Limb (tissue), 2 donors: ENCODE measurements at regions not wholly inside any gene's neighbourhood (a gene's known extent, or its start where the extent isn't known, plus 50 kb on each side); places are given as distances from the start of the nearest gene placed in this dataset.

Experiments
- DNase-seq, 2 donors: peaks; one replicate each; pipeline ENCODE4 v3.0.0-alpha.2; 2016; ENCODE audit errors: extremely low spot score in 2 of 2

GRCh38 chr9:28005779-28006178, 432.5 kb upstream of the C9orf72 start:
- DNase-seq: no peak

DNA sequence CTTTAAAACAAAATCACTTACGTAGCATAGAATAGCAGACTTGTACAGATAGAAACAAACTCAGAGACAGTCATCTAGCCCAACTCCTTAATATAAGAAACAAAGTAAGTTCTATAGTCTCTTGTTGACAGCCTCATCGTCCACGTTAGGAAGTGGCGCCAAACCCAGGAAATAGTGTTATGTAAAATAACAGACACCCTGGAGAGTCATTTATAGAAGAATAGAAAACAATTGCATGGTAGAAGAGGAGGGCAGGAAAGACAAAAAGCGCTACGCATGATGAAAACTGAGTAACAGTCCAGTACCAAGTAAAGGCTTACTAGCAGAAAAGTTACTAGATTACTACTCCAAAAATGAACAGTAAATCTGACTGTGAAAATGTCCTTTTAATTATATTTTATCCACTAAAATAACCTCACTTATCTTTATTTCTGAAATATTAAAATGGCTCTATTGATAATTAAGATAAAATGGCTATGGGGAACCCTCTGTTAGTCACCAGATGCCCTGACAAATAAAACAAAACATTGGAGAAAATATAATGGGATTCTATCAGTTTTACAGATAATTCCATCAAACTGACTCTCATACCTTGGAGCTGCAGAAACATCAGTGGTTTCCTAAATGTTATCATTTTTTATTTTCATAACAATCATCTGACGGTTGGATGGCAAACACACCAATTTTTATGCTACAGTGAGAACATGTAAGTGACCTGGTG, 434.0 kb upstream of the C9orf72 start:
- no peak for DNase-seq

- no peak for DNase-seq
Observed at GRCh38 chr9:28014212-28014611, 440.9 kb upstream of the C9orf72 start.

DNA sequence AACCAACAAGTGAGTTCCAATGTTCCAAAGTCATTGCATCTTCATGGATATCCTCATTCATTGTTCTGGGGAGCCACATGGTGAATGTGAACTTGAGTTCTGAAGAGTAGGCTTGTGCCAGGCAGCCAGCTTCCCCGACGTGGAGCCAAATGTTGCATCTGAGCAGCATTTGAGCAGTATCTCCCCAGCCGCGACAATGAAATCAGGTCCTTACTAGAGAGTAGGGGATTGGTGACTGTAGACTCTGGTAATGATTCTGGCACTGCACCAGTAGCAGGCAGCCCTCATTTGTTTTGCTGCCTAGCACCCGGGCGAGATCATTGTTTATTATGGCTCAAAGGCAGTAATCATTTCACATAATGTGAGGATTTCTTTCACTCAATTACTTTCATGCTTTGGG, 451.4 kb upstream of the C9orf72 start:
- peak in 1 of 2 donors; percentile 36 for DNase-seq

- DNase-seq: no peak
Observed at GRCh38 chr9:28025186-28025585, 451.9 kb upstream of the C9orf72 start.

DNA sequence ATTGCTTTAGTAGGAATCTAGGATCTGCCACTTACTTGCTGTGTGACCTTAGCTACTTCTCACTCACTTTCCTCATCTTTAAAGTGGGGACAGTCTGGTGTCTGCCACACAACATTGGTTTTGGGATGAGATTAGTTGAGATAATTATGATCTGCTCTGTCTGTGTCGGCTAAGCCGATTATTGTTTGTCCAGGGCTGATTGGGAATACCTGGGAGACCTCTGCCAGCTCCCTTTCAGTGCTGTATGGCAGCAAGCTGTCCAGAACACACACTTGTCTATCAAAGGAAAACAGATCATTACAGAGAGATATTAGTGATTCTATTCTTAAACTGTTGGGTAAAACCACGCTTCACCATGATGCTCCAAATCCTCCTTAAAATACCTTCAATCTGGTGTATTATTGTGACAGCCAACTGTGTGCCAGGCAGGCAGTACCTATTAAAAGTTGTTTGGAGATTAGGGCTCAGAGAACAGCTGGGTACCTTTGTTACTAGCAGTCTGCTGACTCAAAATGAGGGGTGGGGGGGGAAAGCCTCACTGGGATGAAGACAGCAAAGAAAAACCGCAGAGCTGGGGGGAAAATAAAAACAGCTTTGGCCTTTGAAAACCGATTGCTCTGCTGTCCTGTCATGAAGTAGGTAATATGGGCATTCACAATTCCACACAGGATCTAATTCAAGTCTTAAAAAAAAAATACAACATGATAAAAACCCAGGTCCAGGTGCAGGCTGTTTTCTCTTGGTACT, 458.4 kb upstream of the C9orf72 start:
- no peak for DNase-seq

- no peak for DNase-seq
Observed at GRCh38 chr9:28032268-28032590, 458.9 kb upstream of the C9orf72 start.

DNA sequence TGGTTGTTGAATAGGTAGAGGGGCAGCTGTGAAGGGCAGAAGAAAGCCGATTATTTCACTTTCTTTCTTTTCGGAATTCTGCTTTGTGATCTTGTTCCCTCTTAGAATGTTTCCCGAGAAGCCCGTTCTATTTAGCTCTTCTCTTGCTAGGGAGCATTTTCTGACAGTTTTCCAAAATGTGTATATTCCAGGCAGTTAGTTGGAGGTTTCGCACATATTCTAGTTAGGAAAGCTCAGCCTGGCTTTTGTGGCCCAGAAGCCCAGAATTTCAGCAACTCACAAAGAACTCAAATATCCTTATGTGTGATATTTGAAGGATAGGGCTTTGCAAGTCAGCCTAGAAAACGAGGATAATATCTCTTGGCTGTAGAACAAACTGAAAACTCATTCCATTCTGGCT, 461.0 kb upstream of the C9orf72 start:
- DNase-seq: no peak

GRCh38 chr9:28037968-28038367, 464.7 kb upstream of the C9orf72 start:
- no peak for DNase-seq

DNA sequence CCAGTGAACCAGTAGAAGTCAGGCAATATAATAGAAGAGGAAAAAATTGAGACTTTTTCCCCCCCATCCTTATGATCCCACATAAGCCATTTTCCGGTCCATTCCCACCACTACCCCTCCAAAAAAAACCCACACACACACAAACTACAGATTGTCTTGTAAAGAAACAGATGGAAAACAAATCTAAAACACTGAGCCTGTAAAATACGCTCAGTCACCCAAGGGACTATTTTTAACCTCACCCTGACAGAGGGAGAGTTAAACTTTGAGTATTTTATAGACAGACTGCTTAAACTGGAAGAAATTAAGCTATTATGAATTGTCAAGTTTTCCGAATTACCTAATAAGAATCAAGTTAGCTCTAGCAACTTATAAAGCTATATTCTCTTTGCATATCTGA, 471.8 kb upstream of the C9orf72 start:
- no peak for DNase-seq

- no peak for DNase-seq
Observed at GRCh38 chr9:28050046-28050445, 476.8 kb upstream of the C9orf72 start.

GRCh38 chr9:28050941-28051340, 477.7 kb upstream of the C9orf72 start:
- DNase-seq: no peak

DNA sequence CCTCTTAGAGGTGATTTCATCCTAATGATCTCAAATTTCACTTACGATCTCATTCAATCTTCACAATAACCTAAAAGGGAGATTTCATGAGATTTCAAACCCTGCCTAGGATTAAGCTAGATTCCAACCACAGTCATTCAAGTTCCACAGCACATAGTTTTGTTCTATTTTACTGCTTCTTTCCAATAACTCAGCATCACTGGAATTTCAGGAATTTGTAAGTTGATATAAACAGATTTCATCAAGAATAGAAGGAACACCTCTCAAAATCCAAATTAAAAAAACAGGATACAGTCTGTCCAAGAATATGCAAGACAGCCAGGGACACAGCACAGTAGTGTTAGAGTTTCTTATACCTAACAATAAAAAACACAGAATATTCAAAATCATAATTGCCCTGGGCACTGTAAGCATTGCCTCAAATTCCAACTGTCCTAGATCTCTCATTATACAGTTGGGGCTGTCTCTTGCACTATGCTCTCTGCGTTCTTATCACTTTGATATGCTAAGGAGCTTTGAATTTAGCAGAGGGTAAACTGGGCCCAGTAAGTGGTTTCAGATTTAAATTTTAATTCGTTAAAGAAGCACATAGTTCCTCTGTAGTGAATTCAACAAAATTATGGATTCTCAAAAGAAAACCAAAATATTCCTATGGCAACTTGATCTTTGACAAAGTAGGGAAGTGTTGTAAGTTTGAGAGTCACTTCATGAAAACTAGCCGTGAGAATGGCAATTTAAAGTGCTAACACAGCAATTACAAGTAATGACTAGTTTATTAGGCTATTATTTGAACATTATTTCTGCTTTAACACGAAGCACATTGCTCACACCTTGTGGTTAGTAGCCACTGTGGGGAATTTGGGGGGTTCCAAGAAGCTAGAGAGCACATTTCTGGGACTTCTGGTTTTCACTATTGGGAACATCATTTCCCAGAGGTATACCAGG, 478.6 kb upstream of the C9orf72 start:
- no peak for DNase-seq

DNA sequence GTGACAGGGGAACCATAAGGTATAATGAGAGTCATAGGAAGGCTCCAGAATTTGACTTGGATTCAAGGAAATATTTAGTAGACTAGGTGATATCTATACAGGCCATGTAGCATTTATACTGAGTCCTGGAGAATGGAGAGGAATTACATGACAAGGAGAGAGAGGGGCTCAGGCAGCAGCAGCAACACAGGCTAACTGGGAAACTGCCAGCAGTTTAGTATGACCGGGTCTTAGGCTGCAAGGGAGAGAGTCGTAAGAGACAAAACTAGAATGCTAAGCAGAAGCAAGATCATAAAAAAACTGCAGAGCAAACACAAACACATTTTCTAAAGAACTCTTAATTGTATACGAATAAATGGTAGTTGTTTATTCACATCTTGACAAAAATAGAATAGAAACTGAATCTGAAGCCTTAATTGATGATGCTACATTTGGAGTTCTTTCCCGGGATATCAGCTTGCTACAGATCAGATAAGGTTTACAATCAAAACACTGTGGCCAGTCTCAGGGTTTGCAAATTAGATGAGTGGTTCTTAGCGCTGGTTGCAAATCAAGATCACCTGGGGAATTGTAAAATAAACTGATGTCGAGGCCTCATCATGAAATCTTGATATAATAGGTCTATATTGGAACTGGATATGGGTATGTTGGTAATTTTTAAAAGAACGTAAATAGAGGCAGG, 480.0 kb upstream of the C9orf72 start:
- no peak for DNase-seq

DNA sequence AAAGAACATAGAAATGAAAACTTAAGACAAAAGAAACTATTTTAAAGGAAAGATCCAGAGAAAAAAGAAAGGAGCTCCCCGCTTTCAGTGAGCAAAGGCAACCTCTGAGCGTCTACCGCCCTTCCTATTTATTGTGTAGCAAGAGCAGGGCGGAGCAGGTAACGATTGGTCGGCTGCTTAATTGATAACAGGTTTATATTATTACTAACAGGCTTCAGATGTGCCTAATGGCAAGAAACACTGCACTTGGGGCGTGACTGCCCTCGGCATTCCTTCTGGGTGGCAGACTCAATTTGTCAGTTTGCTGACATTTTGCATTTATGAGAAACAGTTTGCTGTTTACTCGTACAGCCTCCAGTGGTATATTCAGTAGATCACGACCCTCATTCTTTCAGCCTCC, 482.7 kb upstream of the C9orf72 start:
- DNase-seq: no peak

DNA sequence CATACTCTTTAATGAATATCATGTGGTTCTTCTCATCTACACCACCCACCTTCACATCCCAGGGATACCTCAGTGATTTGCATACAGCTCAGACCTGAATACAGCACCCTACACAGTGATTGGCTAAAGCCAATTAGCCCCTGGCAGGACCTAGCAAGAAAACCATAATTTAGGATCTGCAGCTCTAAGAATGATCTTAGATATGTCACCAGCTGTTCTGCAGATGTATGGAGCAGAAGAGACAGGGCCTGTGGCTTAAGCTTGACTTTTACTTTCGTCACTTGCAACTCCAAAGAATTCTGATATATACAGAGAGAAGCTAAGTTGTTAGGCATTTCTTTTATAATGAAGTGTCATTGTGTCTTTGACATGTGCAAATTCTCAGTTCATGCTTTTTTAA, 483.2 kb upstream of the C9orf72 start:
- no peak for DNase-seq

- no peak for DNase-seq
Observed at GRCh38 chr9:28059192-28059591, 485.9 kb upstream of the C9orf72 start.

DNA sequence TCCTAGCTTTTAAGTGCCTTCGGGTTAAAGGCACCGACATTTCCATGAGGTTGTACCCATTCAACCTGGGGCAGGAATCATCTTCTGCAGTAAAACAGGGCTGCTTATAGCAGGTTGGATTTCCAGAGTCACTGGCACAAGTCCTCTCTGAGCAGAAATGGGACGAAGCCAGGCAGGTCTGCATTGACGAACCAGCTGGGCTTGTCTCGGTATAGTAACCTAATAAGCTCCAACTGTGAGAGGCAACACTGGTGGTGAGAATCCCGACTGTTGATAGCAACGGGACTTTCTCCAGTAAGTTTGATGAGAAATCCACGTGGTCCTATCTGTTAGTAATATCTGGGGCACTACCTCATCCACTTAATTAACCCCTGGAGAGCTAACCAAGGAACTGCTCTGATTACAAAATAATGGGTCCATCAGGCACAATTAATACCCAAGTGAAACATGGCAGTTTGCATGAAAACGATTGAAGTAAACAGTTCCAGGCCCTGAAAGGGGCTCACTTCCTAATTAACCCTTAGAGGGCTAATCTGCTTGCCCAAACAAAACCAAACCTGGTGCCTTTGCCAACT, 491.0 kb upstream of the C9orf72 start:
- DNase-seq: no peak

DNA sequence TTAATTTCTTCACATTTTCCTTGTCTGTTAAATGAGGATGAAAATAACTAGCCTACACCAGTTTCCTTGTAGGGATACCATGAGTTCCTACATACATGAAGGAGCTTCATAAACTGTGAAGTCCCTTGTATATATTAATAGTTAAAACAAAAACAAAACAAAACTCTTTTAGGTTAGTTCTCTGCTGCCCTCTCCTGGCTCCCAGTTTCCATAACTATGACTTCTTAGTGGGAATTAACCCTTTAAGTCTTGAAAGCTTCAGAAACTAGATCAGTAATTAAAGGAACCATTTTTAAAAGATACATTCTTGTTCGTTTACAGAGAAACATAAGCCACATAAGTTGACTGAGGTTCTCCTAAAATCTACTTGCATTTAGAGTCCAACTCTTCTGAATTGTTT, 500.0 kb upstream of the C9orf72 start:
- DNase-seq: peak in 1 of 2 donors; percentile 60

DNA sequence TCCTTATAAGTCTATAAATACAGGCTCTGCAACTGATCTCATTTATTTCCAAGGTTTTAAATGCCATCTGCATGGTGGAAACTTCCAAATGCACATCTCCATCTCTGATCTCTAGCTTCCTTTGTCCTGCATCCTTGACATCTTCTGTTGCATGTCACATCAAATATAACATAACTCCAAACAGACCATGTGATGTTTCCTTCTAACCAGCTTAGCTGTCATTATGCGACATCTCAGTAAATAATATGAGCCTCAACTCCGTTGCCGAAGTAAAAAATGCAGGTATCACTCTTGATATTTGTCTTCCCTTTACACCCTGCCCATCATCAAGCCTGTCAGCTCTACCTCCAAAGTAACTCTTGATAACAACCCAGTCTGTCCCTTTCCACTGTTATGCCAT, 506.4 kb upstream of the C9orf72 start:
- DNase-seq: no peak

DNA sequence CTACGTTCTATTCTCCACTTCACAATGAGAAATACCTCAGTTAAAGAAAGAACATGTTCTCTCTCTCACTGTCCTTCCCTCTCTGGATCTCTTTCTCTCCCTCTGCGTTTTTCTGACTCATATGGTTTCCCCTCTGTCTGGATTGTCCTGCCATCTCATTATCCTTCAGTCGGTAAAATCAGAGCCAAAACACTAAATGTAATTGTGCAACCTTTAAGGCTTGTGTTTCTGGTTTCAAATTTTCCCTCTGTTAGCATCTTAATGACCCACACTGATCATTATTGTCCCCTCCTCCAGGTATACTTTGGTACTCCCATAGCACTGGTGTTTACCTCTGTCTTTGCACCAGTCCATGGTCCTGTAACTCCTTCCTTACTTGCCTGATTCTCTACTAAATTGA, 509.4 kb upstream of the C9orf72 start:
- DNase-seq: no peak
